HFFc6 (cell line): ENCODE measurements at regions not wholly inside any gene's neighbourhood (a gene's known extent, or its start where the extent isn't known, plus 50 kb on each side); places are given as distances from the start of the nearest gene placed in this dataset.
"Not testable (repeated sequence)": the region's sequence is repeated elsewhere in the genome, so short reads cannot be mapped to it uniquely, and the experiment has no call there.

Experiments used
- DNase-seq: peaks from one replicate; pipeline ENCODE4 v3.0.0-alpha.2; 2018
- H3K27ac Mint-ChIP-seq: 2 replicates; pipeline ENCODE4 v1.8.0; 2020; ENCODE audit warnings: mild to moderate bottlenecking, mixed read lengths
- H3K27me3 Mint-ChIP-seq: 2 replicates; pipeline ENCODE4 v1.8.0; 2021; ENCODE audit warnings: mild to moderate bottlenecking, moderate library complexity, mixed read lengths; ENCODE audit not compliant: insufficient read depth
- H3K36me3 Mint-ChIP-seq: 2 replicates; pipeline ENCODE4 v1.8.0; 2021; ENCODE audit warnings: low read depth, mixed read lengths
- H3K4me1 Mint-ChIP-seq: 2 replicates; pipeline ENCODE4 v1.8.0; 2020; ENCODE audit warnings: low read depth, mixed read lengths
- H3K4me3 Mint-ChIP-seq: 2 replicates; pipeline ENCODE4 v1.8.0; 2020; ENCODE audit warnings: mild to moderate bottlenecking, moderate library complexity, mixed read lengths
- H3K9me3 Mint-ChIP-seq: 2 replicates; pipeline ENCODE4 v1.8.0; 2020; ENCODE audit warnings: mild to moderate bottlenecking, mixed read lengths
- TF ChIP-seq, protein P1 (sequence below): fragments of 200-600 bp; sonication (generic); IDR thresholded peaks from 2 replicates; pipeline ENCODE4 v1.5.0; 2021; ENCODE audit warnings: antibody characterized with exemption, mild to moderate bottlenecking

DNA sequence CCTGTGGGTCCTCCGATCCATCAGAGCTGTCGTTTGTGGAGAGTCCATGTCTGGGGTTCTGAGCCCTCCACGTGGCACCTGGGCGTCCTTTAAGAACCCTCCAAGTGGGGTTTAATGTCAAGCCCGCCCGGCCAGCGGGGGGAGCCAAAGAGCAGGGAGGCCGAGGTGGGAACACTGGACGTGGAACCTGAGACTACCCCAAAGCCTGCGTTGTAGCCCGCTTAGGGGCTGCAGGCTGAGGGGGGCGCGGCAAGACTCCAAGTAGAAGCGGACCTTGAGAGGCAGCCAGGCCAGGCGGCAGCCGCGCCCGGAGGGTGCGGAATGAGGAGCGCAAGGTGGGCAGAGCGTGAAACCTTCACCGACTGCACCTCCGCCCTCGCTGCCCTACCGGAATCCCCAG lies 126.2 kb upstream of the ATP10A start:
- Mint-ChIP-seq H3K4me3 (no peak overlapping the region), H3K27me3 (peaks cover 16% of the 10 kb centered on the region), H3K36me3 (no peaks in the 10 kb centered on the region), H3K4me1 (no peaks in the 10 kb centered on the region), H3K9me3 (no peaks in the 10 kb centered on the region), H3K27ac (no peak overlapping the region)
- TF ChIP-seq, protein P1, sequence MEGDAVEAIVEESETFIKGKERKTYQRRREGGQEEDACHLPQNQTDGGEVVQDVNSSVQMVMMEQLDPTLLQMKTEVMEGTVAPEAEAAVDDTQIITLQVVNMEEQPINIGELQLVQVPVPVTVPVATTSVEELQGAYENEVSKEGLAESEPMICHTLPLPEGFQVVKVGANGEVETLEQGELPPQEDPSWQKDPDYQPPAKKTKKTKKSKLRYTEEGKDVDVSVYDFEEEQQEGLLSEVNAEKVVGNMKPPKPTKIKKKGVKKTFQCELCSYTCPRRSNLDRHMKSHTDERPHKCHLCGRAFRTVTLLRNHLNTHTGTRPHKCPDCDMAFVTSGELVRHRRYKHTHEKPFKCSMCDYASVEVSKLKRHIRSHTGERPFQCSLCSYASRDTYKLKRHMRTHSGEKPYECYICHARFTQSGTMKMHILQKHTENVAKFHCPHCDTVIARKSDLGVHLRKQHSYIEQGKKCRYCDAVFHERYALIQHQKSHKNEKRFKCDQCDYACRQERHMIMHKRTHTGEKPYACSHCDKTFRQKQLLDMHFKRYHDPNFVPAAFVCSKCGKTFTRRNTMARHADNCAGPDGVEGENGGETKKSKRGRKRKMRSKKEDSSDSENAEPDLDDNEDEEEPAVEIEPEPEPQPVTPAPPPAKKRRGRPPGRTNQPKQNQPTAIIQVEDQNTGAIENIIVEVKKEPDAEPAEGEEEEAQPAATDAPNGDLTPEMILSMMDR, result peak; percentile 50
- DNase-seq, result no peak

DNA sequence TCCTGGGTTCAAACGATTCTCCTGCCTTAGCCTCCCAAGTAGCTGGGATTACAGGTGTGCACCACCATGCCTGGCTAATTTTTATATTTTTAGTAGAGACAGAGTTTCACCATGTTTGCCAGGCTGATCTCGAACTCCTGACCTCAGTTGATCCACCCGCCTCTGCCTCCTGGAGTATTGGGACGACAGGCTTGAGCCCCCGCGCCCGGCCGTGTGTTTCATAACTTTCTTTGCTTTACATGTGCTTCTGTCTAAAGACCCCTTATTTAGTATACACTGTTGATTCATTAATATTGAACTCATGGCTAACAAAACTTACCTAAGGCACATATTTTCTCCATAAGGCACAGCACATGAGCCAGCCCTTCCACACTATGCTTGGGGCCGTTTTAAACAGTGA lies 125.6 kb upstream of the ATP10A start:
- DNase-seq, H3K27ac Mint-ChIP-seq, H3K9me3 Mint-ChIP-seq, H3K36me3 Mint-ChIP-seq, H3K4me1 Mint-ChIP-seq, H3K4me3 Mint-ChIP-seq: not testable (repeated sequence)
- peaks cover 16% of the 10 kb centered on the region for H3K27me3 Mint-ChIP-seq

DNA sequence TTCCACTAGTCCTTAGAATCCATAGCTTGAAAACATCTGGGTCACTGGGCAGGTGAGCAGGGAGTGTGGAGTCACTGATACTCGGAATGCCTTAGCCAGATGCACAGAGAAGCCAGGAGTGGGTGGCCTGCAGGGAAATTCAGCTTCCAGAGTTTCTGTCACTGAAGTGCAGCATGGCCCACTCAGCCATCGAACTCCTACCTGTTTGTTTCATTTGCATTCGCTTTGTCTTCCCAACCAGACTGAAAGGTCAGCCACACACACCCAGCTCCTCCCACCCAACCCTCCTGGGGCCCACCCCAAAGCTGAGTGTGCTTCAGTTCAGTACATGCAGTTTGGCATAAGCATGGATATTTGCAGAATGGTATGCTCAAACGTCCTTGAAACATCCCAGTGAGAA lies 124.5 kb upstream of the ATP10A start:
- TF ChIP-seq, protein P1, result no peak
- H3K9me3 Mint-ChIP-seq, result no peaks in the 10 kb centered on the region
- H3K27me3 Mint-ChIP-seq, result peaks cover 23% of the 10 kb centered on the region

DNA sequence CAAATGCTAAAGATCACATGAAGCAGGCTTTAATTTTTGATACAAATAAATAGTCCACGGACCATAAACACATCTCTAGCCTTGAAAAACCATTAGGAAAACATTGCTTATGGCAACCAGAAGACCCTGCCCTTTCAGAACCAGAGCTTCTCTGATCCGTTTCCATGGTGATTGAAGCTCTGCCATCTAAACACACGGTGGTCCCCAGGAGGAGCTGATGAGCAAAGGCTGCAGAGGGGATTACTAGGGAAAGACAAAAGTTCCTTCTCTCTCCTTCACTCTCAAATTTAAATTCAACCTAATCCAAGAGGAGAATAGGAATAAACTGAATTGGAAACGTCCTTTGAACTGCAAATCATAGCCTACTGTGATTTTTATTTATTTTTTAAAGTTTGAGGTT lies 122.0 kb upstream of the ATP10A start:
- Mint-ChIP-seq H3K4me3 (no peak overlapping the region), H3K4me1 (no peaks in the 10 kb centered on the region), H3K36me3 (no peaks in the 10 kb centered on the region), H3K27ac (no peak overlapping the region), H3K9me3 (no peaks in the 10 kb centered on the region), H3K27me3 (peaks cover 27% of the 10 kb centered on the region)
- TF ChIP-seq, protein P1, result no peak
- no peak for DNase-seq

More for the DNA sequence above, 124.5 kb upstream of the ATP10A start:
- Mint-ChIP-seq H3K4me3 (no peak overlapping the region), H3K36me3 (no peaks in the 10 kb centered on the region), H3K27ac (no peak overlapping the region), H3K4me1 (no peaks in the 10 kb centered on the region)
- no peak for DNase-seq

DNA sequence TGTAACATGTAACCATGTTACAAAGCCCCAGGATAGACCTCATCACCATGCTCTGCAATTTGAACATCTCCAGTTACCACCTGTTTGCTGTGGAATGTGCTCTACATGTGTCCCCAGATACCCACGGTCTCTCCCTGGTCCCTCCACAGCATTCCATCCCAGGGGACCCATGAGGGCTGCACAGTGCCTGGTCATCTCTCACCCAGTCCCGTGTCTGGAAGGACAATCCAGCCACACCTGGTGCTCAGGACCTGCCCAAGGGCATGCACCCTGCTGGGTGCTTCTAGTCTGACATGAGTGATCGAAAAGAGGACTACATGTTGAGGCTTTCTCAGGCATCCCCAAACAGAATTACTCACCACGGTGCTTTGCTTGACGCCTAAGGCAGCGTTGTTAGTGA lies 119.6 kb upstream of the ATP10A start:
- H3K4me3 Mint-ChIP-seq, result no peak overlapping the region
- DNase-seq, result no peak
- H3K4me1 Mint-ChIP-seq, result no peaks in the 10 kb centered on the region
- peaks cover 40% of the 10 kb centered on the region for H3K27me3 Mint-ChIP-seq
- no peak overlapping the region for H3K27ac Mint-ChIP-seq
- TF ChIP-seq, protein P1, result no peak
- H3K36me3 Mint-ChIP-seq, result no peaks in the 10 kb centered on the region
- no peaks in the 10 kb centered on the region for H3K9me3 Mint-ChIP-seq

DNA sequence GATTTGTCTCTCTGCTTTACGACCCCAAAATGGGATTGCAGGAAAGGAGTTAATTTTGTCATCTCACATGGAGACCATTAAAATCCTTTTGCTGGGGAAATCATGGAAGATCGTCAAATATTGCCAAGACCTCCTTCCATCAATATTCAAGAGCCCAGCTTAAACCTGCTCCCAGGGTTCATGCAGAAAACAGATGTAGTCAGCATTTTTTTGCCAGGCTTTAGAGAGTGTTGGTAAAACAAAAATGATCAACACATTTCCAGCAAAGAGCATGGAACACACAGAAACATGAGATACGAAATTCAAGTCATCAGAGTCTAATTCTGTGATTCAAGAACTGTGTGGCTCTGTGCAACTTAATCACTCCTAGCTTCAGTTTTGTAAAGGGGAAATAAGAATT lies 118.0 kb upstream of the ATP10A start:
- Mint-ChIP-seq H3K27ac (no peak overlapping the region), H3K4me3 (no peak overlapping the region), H3K36me3 (no peaks in the 10 kb centered on the region), H3K27me3 (peaks cover 37% of the 10 kb centered on the region), H3K4me1 (no peaks in the 10 kb centered on the region), H3K9me3 (no peaks in the 10 kb centered on the region)
- no peak for DNase-seq
- TF ChIP-seq, protein P1, result no peak
